ENCODE measurements at regions not wholly inside any gene's neighbourhood (a gene's known extent, or its start where the extent isn't known, plus 50 kb on each side); places are given as distances from the start of the nearest gene placed in this dataset.

GRCh38 chr7:116331020-116331419 is 120.7 kb downstream of the TES start:
- CTCF ChIA-PET = interaction anchor here (0.6 kb wide), 1 partner anchor 16 kb away, joined by 3 read pairs; no protein-coding TSS in a partner anchor
- POLR2A ChIA-PET = no interaction called here
- Histone ChIP-seq H3K27me3 (replicated peaks in 2 of 5; ENCODE audit: control insufficient read depth in 4 of 5, insufficient read depth in 5 of 5, low read length in 4 of 5) (no peaks in the 10 kb centered on the region), H3K9me3 (ENCODE audit: control extremely low read depth in 1 of 5, control insufficient read depth in 4 of 5, insufficient read depth in 2 of 5, low read depth in 1 of 5, low read length in 4 of 5) (peaks cover 0 to 4% (median 0%) of the 10 kb centered on the region in 5 experiments), H3K4me1 (ENCODE audit: control extremely low read depth in 1 of 4, control insufficient read depth in 4 of 4, insufficient read depth in 4 of 4, low read length in 3 of 4) (no peaks in the 10 kb centered on the region), H3K36me3 (ENCODE audit: control insufficient read depth in 4 of 4, insufficient read depth in 4 of 4, low read length in 3 of 4) (no peaks in the 10 kb centered on the region), H3K4me3 (ENCODE audit: control insufficient read depth in 1 of 7, extremely low read depth in 1 of 7, insufficient read depth in 4 of 7, low read depth in 2 of 7, low read length in 6 of 7) (no peak overlapping the region), H3K27ac (ENCODE audit: insufficient read depth in 1 of 2, low read depth in 1 of 2, low read length in 2 of 2, poor library complexity in 1 of 2, severe bottlenecking in 2 of 2) (no peak overlapping the region)
- DNase-seq = no peak

DNA sequence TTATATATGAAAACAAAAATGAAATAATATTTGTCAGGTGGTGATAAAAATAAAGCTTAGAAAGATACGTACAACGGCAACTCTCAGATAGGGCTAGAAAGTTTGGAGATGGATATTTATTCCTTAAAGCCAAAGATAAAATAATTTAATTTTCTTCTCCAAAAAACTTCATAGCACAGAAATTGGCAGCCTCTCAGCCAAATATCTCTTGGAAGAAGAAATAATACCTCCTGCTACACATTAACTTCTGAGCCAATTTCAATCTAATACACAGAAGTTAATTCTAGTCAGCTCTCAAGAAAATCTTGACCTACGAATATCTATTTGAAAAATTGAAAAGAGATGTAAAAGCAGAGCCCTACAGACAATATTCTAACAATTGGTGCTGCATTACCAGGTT is 122.4 kb downstream of the TES start:
- DNase-seq = no peak
- ChIA-PET POLR2A (no interaction called here), CTCF (no interaction called here)
- Histone ChIP-seq H3K27me3 (replicated peaks in 2 of 5; ENCODE audit: control insufficient read depth in 4 of 5, insufficient read depth in 5 of 5, low read length in 4 of 5) (no peaks in the 10 kb centered on the region), H3K27ac (ENCODE audit: insufficient read depth in 1 of 2, low read depth in 1 of 2, low read length in 2 of 2, poor library complexity in 1 of 2, severe bottlenecking in 2 of 2) (no peak overlapping the region), H3K36me3 (ENCODE audit: control insufficient read depth in 4 of 4, insufficient read depth in 4 of 4, low read length in 3 of 4) (no peaks in the 10 kb centered on the region), H3K9me3 (ENCODE audit: control extremely low read depth in 1 of 5, control insufficient read depth in 4 of 5, insufficient read depth in 2 of 5, low read depth in 1 of 5, low read length in 4 of 5) (peaks cover 0 to 4% (median 0%) of the 10 kb centered on the region in 5 experiments), H3K4me3 (ENCODE audit: control insufficient read depth in 1 of 7, extremely low read depth in 1 of 7, insufficient read depth in 4 of 7, low read depth in 2 of 7, low read length in 6 of 7) (no peak overlapping the region), H3K4me1 (ENCODE audit: control extremely low read depth in 1 of 4, control insufficient read depth in 4 of 4, insufficient read depth in 4 of 4, low read length in 3 of 4) (no peaks in the 10 kb centered on the region)
- WGBS (ENCODE audit: insufficient coverage) = no CpG with 5 or more reads among the region's 3 CpGs

GRCh38 chr7:116334555-116334954 is 124.2 kb downstream of the TES start:
- Histone ChIP-seq H3K4me1 (ENCODE audit: control extremely low read depth in 1 of 4, control insufficient read depth in 4 of 4, insufficient read depth in 4 of 4, low read length in 3 of 4) (peaks cover 0 to 2% (median under 1%) of the 10 kb centered on the region in 4 experiments), H3K27ac (ENCODE audit: insufficient read depth in 1 of 2, low read depth in 1 of 2, low read length in 2 of 2, poor library complexity in 1 of 2, severe bottlenecking in 2 of 2) (no peak overlapping the region), H3K36me3 (ENCODE audit: control insufficient read depth in 4 of 4, insufficient read depth in 4 of 4, low read length in 3 of 4) (no peaks in the 10 kb centered on the region), H3K9me3 (ENCODE audit: control extremely low read depth in 1 of 5, control insufficient read depth in 4 of 5, insufficient read depth in 2 of 5, low read depth in 1 of 5, low read length in 4 of 5) (peaks cover 0 to 4% (median 0%) of the 10 kb centered on the region in 5 experiments), H3K27me3 (replicated peaks in 2 of 5; ENCODE audit: control insufficient read depth in 4 of 5, insufficient read depth in 5 of 5, low read length in 4 of 5) (no peaks in the 10 kb centered on the region), H3K4me3 (ENCODE audit: control insufficient read depth in 1 of 7, extremely low read depth in 1 of 7, insufficient read depth in 4 of 7, low read depth in 2 of 7, low read length in 6 of 7) (no peak overlapping the region)
- 100% methylated on average over 2 of the region's 3 CpGs for whole genome bisulfite sequencing (ENCODE audit: insufficient coverage)
- DNase-seq = no peak
- ChIA-PET CTCF (no interaction called here), POLR2A (no interaction called here)

DNA sequence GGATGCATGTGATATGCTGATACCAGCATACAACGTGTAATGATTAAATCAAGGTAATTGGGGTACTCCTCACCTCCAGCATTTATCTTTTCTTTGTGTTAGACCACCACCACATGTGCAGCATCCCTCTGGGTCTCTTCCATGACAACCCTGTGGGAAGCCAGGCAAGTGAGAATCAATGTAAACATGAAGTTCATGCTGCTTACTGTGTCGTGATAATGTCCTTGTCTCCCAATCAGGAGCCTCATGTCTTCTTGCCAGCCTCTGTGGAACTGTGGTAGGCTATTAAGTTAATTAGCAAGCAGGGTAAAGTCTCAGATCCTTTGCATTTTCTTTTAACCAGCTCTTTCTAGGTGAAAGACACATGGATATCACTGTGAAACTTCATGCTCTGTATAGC is 126.7 kb downstream of the TES start:
- Histone ChIP-seq H3K4me1 (ENCODE audit: control extremely low read depth in 1 of 4, control insufficient read depth in 4 of 4, insufficient read depth in 4 of 4, low read length in 3 of 4) (peaks cover 2 to 22% (median 7%) of the 10 kb centered on the region in 4 experiments), H3K36me3 (ENCODE audit: control insufficient read depth in 4 of 4, insufficient read depth in 4 of 4, low read length in 3 of 4) (no peaks in the 10 kb centered on the region), H3K27ac (ENCODE audit: insufficient read depth in 1 of 2, low read depth in 1 of 2, low read length in 2 of 2, poor library complexity in 1 of 2, severe bottlenecking in 2 of 2) (no peak overlapping the region), H3K4me3 (ENCODE audit: control insufficient read depth in 1 of 7, extremely low read depth in 1 of 7, insufficient read depth in 4 of 7, low read depth in 2 of 7, low read length in 6 of 7) (no peak overlapping the region), H3K9me3 (ENCODE audit: control extremely low read depth in 1 of 5, control insufficient read depth in 4 of 5, insufficient read depth in 2 of 5, low read depth in 1 of 5, low read length in 4 of 5) (peaks cover 0 to 2% (median 0%) of the 10 kb centered on the region in 5 experiments), H3K27me3 (replicated peaks in 2 of 5; ENCODE audit: control insufficient read depth in 4 of 5, insufficient read depth in 5 of 5, low read length in 4 of 5) (no peaks in the 10 kb centered on the region)
- no peak for DNase-seq
- ChIA-PET POLR2A (no interaction called here), CTCF (no interaction called here)
- WGBS (ENCODE audit: insufficient coverage) = 100% methylated on average over 1 of the region's 2 CpGs

GRCh38 chr7:116337800-116338199 is 127.5 kb downstream of the TES start:
- no peak overlapping the region for H3K4me3 ChIP-seq (ENCODE audit: control insufficient read depth in 1 of 7, extremely low read depth in 1 of 7, insufficient read depth in 4 of 7, low read depth in 2 of 7, low read length in 6 of 7)
- H3K27me3 ChIP-seq (replicated peaks in 2 of 5; ENCODE audit: control insufficient read depth in 4 of 5, insufficient read depth in 5 of 5, low read length in 4 of 5) = no peaks in the 10 kb centered on the region
- H3K4me1 ChIP-seq (ENCODE audit: control extremely low read depth in 1 of 4, control insufficient read depth in 4 of 4, insufficient read depth in 4 of 4, low read length in 3 of 4) = peaks cover 2 to 22% (median 7%) of the 10 kb centered on the region in 4 experiments
- H3K27ac ChIP-seq (ENCODE audit: insufficient read depth in 1 of 2, low read depth in 1 of 2, low read length in 2 of 2, poor library complexity in 1 of 2, severe bottlenecking in 2 of 2) = no peak overlapping the region
- no peaks in the 10 kb centered on the region for H3K9me3 ChIP-seq (ENCODE audit: control extremely low read depth in 1 of 5, control insufficient read depth in 4 of 5, insufficient read depth in 2 of 5, low read depth in 1 of 5, low read length in 4 of 5)
- ChIA-PET CTCF (interaction anchor here (1.0 to 1.5 kb wide), 3 partner anchors 10 to 41 kb away, joined by 3 to 4 read pairs (median 3); no protein-coding TSS in a partner anchor), POLR2A (no interaction called here)
- no peak for DNase-seq
- no peaks in the 10 kb centered on the region for H3K36me3 ChIP-seq (ENCODE audit: control insufficient read depth in 4 of 4, insufficient read depth in 4 of 4, low read length in 3 of 4)

DNA sequence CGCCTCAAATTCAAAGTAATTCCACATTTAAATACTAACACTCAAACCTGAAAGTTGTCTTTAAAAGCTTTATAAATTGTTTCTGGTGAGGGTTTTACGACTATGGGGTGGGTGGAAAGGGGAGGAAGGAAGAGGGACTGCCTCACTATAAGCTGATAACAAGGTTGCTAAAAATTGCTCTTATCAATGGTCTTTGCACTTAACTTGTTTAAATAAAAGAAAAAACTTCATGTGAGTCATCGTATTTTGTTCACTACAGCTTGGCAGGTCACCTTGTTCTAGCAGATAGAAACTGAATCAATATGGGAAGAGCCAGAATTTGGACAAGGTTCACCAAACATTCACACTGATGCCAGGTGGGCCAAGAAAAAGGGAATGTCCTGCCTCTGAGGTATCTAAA is 129.2 kb downstream of the TES start:
- Histone ChIP-seq H3K9me3 (ENCODE audit: control extremely low read depth in 1 of 5, control insufficient read depth in 4 of 5, insufficient read depth in 2 of 5, low read depth in 1 of 5, low read length in 4 of 5) (no peaks in the 10 kb centered on the region), H3K36me3 (ENCODE audit: control insufficient read depth in 4 of 4, insufficient read depth in 4 of 4, low read length in 3 of 4) (no peaks in the 10 kb centered on the region), H3K4me3 (ENCODE audit: control insufficient read depth in 1 of 7, extremely low read depth in 1 of 7, insufficient read depth in 4 of 7, low read depth in 2 of 7, low read length in 6 of 7) (no peak overlapping the region), H3K27me3 (replicated peaks in 2 of 5; ENCODE audit: control insufficient read depth in 4 of 5, insufficient read depth in 5 of 5, low read length in 4 of 5) (no peaks in the 10 kb centered on the region), H3K4me1 (ENCODE audit: control extremely low read depth in 1 of 4, control insufficient read depth in 4 of 4, insufficient read depth in 4 of 4, low read length in 3 of 4) (peaks cover 2 to 22% (median 7%) of the 10 kb centered on the region in 4 experiments), H3K27ac (ENCODE audit: insufficient read depth in 1 of 2, low read depth in 1 of 2, low read length in 2 of 2, poor library complexity in 1 of 2, severe bottlenecking in 2 of 2) (peak overlapping the region in 1 of 2 experiments; percentile 26)
- peak; percentile 15 to 56 (median 37) for DNase-seq
- ChIA-PET CTCF (interaction anchor here (1.5 kb wide), 1 partner anchor 42 kb away, joined by 4 read pairs; no protein-coding TSS in a partner anchor), POLR2A (interaction anchor here (0.6 kb wide), 1 partner anchor 1790 kb away, joined by 3 read pairs; no protein-coding TSS in a partner anchor)
- WGBS (ENCODE audit: insufficient coverage) = 0% methylated on average over 1 of the region's 3 CpGs

- H3K27me3 ChIP-seq (replicated peaks in 2 of 5; ENCODE audit: control insufficient read depth in 4 of 5, insufficient read depth in 5 of 5, low read length in 4 of 5) = no peaks in the 10 kb centered on the region
- H3K4me1 ChIP-seq (ENCODE audit: control extremely low read depth in 1 of 4, control insufficient read depth in 4 of 4, insufficient read depth in 4 of 4, low read length in 3 of 4) = peaks cover 2 to 22% (median 7%) of the 10 kb centered on the region in 4 experiments
- H3K27ac ChIP-seq (ENCODE audit: insufficient read depth in 1 of 2, low read depth in 1 of 2, low read length in 2 of 2, poor library complexity in 1 of 2, severe bottlenecking in 2 of 2) = no peak overlapping the region
- ChIA-PET CTCF (interaction anchor here (0.8 kb wide), 1 partner anchor 81 kb away, joined by 3 read pairs; no protein-coding TSS in a partner anchor), POLR2A (no interaction called here)
- no peaks in the 10 kb centered on the region for H3K36me3 ChIP-seq (ENCODE audit: control insufficient read depth in 4 of 4, insufficient read depth in 4 of 4, low read length in 3 of 4)
- DNase-seq = peak in 2 of 3 donors; percentile 13 to 27
- H3K4me3 ChIP-seq (ENCODE audit: control insufficient read depth in 1 of 7, extremely low read depth in 1 of 7, insufficient read depth in 4 of 7, low read depth in 2 of 7, low read length in 6 of 7) = no peak overlapping the region
- H3K9me3 ChIP-seq (ENCODE audit: control extremely low read depth in 1 of 5, control insufficient read depth in 4 of 5, insufficient read depth in 2 of 5, low read depth in 1 of 5, low read length in 4 of 5) = no peaks in the 10 kb centered on the region
- 100% methylated on average over 1 of the region's 4 CpGs for WGBS (ENCODE audit: insufficient coverage)
Measured at GRCh38 chr7:116340201-116340847, 130.0 kb downstream of the TES start.

Measured in common myeloid progenitor, CD34-positive (primary cell).